GM23338 (cell line): ENCODE measurements at regions not wholly inside any gene's neighbourhood (a gene's known extent, or its start where the extent isn't known, plus 50 kb on each side); places are given as distances from the start of the nearest gene placed in this dataset.

Experiments
- ATAC-seq: fragments of 200-7000 bp; cut with Tn5 transposase; 3 replicates; pipeline ENCODE4 v1.9.1; 2020
- DNase-seq: peaks from one replicate; pipeline ENCODE4 v3.0.0-alpha.2; 2015; ENCODE audit warnings: low spot score
- H2AFZ ChIP-seq: fragments of 200-600 bp; sonication (generic); 2 replicates; pipeline ENCODE4 v1.8.0; 2016; ENCODE audit warnings: antibody characterized with exemption, mild to moderate bottlenecking, moderate library complexity
- H3F3A ChIP-seq: fragments of 200-600 bp; sonication (generic); replicated peaks from 2 replicates; pipeline ENCODE4 v1.8.0; 2017; ENCODE audit warnings: antibody characterized with exemption, mixed run types, low read depth
- H3K27ac ChIP-seq: fragments of 200-600 bp; sonication (generic); 2 replicates; pipeline ENCODE4 v1.6.1; 2016; ENCODE audit warnings: low read depth
- H3K27me3 ChIP-seq: fragments of 200-600 bp; sonication (generic); 2 replicates; pipeline ENCODE4 v1.8.0; 2016; ENCODE audit warnings: mild to moderate bottlenecking, mixed run types, moderate library complexity; ENCODE audit not compliant: insufficient read depth
- H3K36me3 ChIP-seq: fragments of 200-600 bp; sonication (generic); 2 replicates; pipeline ENCODE4 v1.8.0; 2016; ENCODE audit warnings: mild to moderate bottlenecking; ENCODE audit not compliant: insufficient read depth
- H3K4me1 ChIP-seq: fragments of 200-600 bp; sonication (generic); 2 replicates; pipeline ENCODE4 v1.8.0; 2016; ENCODE audit warnings: mild to moderate bottlenecking, moderate library complexity; ENCODE audit not compliant: insufficient read depth
- H3K4me2 ChIP-seq: fragments of 200-600 bp; sonication (generic); 2 replicates; pipeline ENCODE4 v1.7.1; 2017; ENCODE audit warnings: mixed run types
- H3K4me3 ChIP-seq: fragments of 200-600 bp; sonication (generic); 2 replicates; pipeline ENCODE4 v1.6.1; 2016; ENCODE audit warnings: mixed run types
- H3K79me2 ChIP-seq: fragments of 200-600 bp; sonication (generic); replicated peaks from 2 replicates; pipeline ENCODE4 v1.8.0; 2017; ENCODE audit warnings: mild to moderate bottlenecking; ENCODE audit not compliant: insufficient read depth
- H3K9me2 ChIP-seq: fragments of 200-600 bp; sonication (generic); 2 replicates; pipeline ENCODE4 v1.8.0; 2017; ENCODE audit not compliant: insufficient read depth
- H4K20me1 ChIP-seq: fragments of 200-600 bp; sonication (generic); replicated peaks from 2 replicates; pipeline ENCODE4 v1.8.0; 2017; ENCODE audit warnings: mild to moderate bottlenecking; ENCODE audit not compliant: insufficient read depth
- H3K27ac Mint-ChIP-seq: 2 replicates; pipeline ENCODE4 v1.8.0; 2020; ENCODE audit warnings: inconsistent platforms, mild to moderate bottlenecking, moderate library complexity, mixed read lengths
- H3K27me3 Mint-ChIP-seq: 3 replicates; pipeline ENCODE4 v1.8.0; 2022; ENCODE audit warnings: low read depth, mild to moderate bottlenecking, moderate library complexity, mixed read lengths, inconsistent platforms; ENCODE audit not compliant: insufficient read depth, poor library complexity
- H3K36me3 Mint-ChIP-seq: 3 replicates; pipeline ENCODE4 v1.8.0; 2021; ENCODE audit warnings: low read depth, mild to moderate bottlenecking, inconsistent platforms, moderate library complexity, mixed read lengths
- H3K4me1 Mint-ChIP-seq: 3 replicates; pipeline ENCODE4 v1.8.0; 2020; ENCODE audit warnings: mild to moderate bottlenecking, inconsistent platforms, mixed read lengths
- H3K4me3 Mint-ChIP-seq: 3 replicates; pipeline ENCODE4 v1.8.0; 2021; ENCODE audit warnings: moderate library complexity, mild to moderate bottlenecking, inconsistent platforms, mixed read lengths
- H3K9me3 Mint-ChIP-seq: 3 replicates; pipeline ENCODE4 v1.8.0; 2020; ENCODE audit warnings: moderate library complexity, mild to moderate bottlenecking, inconsistent platforms, mixed read lengths
- EZH2 ChIP-seq: fragments of 200-600 bp; sonication (generic); IDR thresholded peaks from one replicate; pipeline ENCODE4 v1.8.0; 2017; ENCODE audit warnings: antibody characterized with exemption, mild to moderate bottlenecking, low read depth; ENCODE audit not compliant: unreplicated experiment
- EZH2phosphoT487 ChIP-seq: fragments of 200-600 bp; sonication (generic); IDR thresholded peaks from one replicate; pipeline ENCODE4 v1.8.1; 2018; ENCODE audit warnings: antibody characterized with exemption; ENCODE audit not compliant: unreplicated experiment
- STAT1 ChIP-seq: IDR thresholded peaks from one replicate; pipeline ENCODE4 v1.6.1; 2016; ENCODE audit warnings: antibody characterized with exemption; ENCODE audit not compliant: unreplicated experiment
- TF ChIP-seq, protein P1 (sequence below): fragments of 250-450 bp; sonication (Bioruptor Pico); IDR thresholded peaks from 2 replicates; pipeline ENCODE4 v1.5.0; 2020; ENCODE audit warnings: mild to moderate bottlenecking, moderate library complexity
- TF ChIP-seq, protein P2 (sequence below), 2 experiments: fragments of 200-600 bp in 1 of 2; sonication (generic) in 1 of 2; conservative IDR thresholded peaks; 2 replicates each; pipeline versions ENCODE4 v1.5.1 to v1.6.1; 2016 to 2017; ENCODE audit warnings: antibody characterized with exemption in 2 of 2, low read depth in 2 of 2, mild to moderate bottlenecking in 2 of 2, moderate library complexity in 1 of 2

DNA sequence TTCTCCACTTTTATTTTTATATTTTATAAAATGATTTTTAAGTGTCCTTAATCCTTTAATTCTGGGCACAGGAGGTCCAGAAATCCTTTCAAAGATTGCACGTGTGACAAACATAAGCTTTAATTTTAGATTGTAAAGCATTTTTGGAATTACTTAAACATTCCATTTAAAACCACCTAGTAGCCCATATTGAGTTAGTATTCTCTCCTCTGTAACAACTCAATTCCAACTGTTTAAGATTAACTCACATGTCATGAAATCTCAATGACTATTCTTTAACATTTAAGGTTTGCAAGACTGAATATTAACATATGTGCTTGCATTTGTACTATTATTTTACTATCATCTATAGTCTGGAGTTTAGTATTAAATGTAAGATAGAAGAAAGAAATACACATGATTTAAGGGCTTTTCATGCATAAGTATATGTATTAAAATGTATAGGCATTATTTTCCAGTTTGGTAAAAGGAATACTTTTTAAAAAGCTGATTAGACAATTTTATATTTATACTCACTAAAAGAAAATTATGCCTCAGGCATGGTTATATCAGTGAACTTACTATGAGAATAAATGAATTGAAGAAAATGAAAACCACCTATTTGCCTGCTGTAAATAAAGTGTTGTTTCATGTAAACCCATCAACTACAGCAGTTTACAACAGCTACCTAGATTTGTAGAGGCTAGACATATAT lies 776.9 kb downstream of the SLC6A15 start (continued):
- TF ChIP-seq, protein P1, sequence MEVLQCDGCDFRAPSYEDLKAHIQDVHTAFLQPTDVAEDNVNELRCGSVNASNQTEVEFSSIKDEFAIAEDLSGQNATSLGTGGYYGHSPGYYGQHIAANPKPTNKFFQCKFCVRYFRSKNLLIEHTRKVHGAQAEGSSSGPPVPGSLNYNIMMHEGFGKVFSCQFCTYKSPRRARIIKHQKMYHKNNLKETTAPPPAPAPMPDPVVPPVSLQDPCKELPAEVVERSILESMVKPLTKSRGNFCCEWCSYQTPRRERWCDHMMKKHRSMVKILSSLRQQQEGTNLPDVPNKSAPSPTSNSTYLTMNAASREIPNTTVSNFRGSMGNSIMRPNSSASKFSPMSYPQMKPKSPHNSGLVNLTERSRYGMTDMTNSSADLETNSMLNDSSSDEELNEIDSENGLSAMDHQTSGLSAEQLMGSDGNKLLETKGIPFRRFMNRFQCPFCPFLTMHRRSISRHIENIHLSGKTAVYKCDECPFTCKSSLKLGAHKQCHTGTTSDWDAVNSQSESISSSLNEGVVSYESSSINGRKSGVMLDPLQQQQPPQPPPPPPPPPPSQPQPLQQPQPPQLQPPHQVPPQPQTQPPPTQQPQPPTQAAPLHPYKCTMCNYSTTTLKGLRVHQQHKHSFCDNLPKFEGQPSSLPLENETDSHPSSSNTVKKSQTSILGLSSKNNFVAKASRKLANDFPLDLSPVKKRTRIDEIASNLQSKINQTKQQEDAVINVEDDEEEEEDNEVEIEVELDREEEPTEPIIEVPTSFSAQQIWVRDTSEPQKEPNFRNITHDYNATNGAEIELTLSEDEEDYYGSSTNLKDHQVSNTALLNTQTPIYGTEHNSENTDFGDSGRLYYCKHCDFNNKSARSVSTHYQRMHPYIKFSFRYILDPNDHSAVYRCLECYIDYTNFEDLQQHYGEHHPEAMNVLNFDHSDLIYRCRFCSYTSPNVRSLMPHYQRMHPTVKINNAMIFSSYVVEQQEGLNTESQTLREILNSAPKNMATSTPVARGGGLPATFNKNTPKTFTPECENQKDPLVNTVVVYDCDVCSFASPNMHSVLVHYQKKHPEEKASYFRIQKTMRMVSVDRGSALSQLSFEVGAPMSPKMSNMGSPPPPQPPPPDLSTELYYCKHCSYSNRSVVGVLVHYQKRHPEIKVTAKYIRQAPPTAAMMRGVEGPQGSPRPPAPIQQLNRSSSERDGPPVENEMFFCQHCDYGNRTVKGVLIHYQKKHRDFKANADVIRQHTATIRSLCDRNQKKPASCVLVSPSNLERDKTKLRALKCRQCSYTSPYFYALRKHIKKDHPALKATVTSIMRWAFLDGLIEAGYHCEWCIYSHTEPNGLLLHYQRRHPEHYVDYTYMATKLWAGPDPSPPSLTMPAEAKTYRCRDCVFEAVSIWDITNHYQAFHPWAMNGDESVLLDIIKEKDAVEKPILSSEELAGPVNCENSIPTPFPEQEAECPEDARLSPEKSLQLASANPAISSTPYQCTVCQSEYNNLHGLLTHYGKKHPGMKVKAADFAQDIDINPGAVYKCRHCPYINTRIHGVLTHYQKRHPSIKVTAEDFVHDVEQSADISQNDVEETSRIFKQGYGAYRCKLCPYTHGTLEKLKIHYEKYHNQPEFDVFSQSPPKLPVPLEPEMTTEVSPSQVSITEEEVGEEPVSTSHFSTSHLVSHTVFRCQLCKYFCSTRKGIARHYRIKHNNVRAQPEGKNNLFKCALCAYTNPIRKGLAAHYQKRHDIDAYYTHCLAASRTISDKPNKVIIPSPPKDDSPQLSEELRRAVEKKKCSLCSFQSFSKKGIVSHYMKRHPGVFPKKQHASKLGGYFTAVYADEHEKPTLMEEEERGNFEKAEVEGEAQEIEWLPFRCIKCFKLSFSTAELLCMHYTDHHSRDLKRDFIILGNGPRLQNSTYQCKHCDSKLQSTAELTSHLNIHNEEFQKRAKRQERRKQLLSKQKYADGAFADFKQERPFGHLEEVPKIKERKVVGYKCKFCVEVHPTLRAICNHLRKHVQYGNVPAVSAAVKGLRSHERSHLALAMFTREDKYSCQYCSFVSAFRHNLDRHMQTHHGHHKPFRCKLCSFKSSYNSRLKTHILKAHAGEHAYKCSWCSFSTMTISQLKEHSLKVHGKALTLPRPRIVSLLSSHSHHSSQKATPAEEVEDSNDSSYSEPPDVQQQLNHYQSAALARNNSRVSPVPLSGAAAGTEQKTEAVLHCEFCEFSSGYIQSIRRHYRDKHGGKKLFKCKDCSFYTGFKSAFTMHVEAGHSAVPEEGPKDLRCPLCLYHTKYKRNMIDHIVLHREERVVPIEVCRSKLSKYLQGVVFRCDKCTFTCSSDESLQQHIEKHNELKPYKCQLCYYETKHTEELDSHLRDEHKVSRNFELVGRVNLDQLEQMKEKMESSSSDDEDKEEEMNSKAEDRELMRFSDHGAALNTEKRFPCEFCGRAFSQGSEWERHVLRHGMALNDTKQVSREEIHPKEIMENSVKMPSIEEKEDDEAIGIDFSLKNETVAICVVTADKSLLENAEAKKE: no peak
- TF ChIP-seq, protein P2, sequence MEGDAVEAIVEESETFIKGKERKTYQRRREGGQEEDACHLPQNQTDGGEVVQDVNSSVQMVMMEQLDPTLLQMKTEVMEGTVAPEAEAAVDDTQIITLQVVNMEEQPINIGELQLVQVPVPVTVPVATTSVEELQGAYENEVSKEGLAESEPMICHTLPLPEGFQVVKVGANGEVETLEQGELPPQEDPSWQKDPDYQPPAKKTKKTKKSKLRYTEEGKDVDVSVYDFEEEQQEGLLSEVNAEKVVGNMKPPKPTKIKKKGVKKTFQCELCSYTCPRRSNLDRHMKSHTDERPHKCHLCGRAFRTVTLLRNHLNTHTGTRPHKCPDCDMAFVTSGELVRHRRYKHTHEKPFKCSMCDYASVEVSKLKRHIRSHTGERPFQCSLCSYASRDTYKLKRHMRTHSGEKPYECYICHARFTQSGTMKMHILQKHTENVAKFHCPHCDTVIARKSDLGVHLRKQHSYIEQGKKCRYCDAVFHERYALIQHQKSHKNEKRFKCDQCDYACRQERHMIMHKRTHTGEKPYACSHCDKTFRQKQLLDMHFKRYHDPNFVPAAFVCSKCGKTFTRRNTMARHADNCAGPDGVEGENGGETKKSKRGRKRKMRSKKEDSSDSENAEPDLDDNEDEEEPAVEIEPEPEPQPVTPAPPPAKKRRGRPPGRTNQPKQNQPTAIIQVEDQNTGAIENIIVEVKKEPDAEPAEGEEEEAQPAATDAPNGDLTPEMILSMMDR (conservative IDR thresholded peaks at IDR 0.05; ENCODE audit: low read depth in 2 of 2): no peak
- TF ChIP-seq STAT1 (no peak), EZH2 (no peak), EZH2phosphoT487 (no peak)

DNA sequence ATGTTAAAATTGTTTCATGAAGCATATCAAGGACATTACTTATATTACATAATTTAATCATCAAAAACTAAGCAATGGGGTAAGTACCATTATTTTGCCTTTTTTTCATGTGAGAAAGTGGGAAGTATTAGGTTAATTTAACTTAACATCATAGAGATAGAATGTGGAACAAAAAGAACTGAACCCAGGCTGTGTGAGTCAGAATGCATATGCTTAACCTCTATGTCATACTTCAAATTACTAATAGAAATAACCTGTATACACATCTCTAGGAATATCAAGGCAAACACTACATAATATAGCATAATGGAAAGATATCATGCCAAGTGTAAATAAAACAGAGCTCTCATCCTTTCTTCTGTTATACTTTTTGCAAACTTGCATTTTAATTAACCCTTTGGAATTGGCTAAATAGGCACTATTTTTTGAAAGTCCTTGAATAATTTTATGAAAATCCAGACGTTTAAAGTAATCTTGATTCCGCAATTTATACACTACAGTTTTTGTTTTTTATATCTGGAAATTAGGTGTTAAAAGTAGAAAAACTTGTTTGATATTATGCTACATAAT lies 777.7 kb downstream of the SLC6A15 start:
- no peaks in the 10 kb centered on the region for H3K27me3 Mint-ChIP-seq
- H2AFZ ChIP-seq: no peak overlapping the region
- no peaks in the 10 kb centered on the region for H4K20me1 ChIP-seq
- no peak overlapping the region for H3K27ac ChIP-seq
- H3K4me3 ChIP-seq: no peak overlapping the region
- H3K4me1 ChIP-seq: no peaks in the 10 kb centered on the region
- no peaks in the 10 kb centered on the region for H3K36me3 ChIP-seq
- H3K9me3 Mint-ChIP-seq: no peaks in the 10 kb centered on the region
- H3K4me1 Mint-ChIP-seq: no peaks in the 10 kb centered on the region
- DNase-seq (no peak), ATAC-seq (no peak)
- H3K4me2 ChIP-seq: no peak overlapping the region
- H3K27ac Mint-ChIP-seq: no peak overlapping the region
- no peak overlapping the region for H3K4me3 Mint-ChIP-seq
- no peaks in the 10 kb centered on the region for H3F3A ChIP-seq
- H3K9me2 ChIP-seq: no peaks in the 10 kb centered on the region
- H3K36me3 Mint-ChIP-seq: no peaks in the 10 kb centered on the region
- TF ChIP-seq, protein P2 (conservative IDR thresholded peaks at IDR 0.05; ENCODE audit: low read depth in 2 of 2): no peak
- TF ChIP-seq EZH2phosphoT487: no peak
- H3K79me2 ChIP-seq: no peaks in the 10 kb centered on the region
- H3K27me3 ChIP-seq: no peaks in the 10 kb centered on the region
